A673 (cell line): ENCODE measurements at regions not wholly inside any gene's neighbourhood (a gene's known extent, or its start where the extent isn't known, plus 50 kb on each side); places are given as distances from the start of the nearest gene placed in this dataset.

ENCODE experiments used
- EZH2 ChIP-seq: fragments of 200-600 bp; sonication (generic); IDR thresholded peaks from 2 replicates; pipeline ENCODE4 v1.6.1; 2017; ENCODE audit warnings: borderline replicate concordance, low read depth, mild to moderate bottlenecking, mixed read lengths, antibody characterized with exemption, low read length; ENCODE audit not compliant: poor library complexity, severe bottlenecking
- TF ChIP-seq, protein P1 (sequence below): fragments of 300-800, 200-600 bp; sonication (generic); conservative IDR thresholded peaks from 2 replicates; pipeline ENCODE4 v1.5.1; 2017; ENCODE audit warnings: low read depth, mild to moderate bottlenecking, antibody characterized with exemption, low read length, moderate library complexity, mixed read lengths

DNA sequence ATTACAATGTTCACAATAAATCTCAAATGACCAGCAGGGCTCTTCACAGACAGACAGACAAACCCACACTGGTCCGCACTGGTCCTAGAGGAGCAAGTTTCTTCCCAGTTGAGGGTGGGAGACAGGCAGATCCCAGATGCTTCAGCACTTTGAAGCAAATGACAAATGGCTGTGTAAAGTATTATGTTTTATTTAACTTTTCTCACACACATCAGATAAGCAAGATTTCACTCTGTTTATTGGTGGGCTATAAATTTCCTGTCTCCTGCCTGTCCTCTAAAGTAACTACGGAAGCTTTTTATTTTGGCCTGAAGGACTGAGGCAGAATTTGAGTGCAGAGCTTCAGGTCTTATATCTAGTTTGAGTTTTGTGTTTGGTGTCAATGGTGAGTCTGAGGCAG is 174.7 kb upstream of the MTNR1B start:
- TF ChIP-seq, protein P1, sequence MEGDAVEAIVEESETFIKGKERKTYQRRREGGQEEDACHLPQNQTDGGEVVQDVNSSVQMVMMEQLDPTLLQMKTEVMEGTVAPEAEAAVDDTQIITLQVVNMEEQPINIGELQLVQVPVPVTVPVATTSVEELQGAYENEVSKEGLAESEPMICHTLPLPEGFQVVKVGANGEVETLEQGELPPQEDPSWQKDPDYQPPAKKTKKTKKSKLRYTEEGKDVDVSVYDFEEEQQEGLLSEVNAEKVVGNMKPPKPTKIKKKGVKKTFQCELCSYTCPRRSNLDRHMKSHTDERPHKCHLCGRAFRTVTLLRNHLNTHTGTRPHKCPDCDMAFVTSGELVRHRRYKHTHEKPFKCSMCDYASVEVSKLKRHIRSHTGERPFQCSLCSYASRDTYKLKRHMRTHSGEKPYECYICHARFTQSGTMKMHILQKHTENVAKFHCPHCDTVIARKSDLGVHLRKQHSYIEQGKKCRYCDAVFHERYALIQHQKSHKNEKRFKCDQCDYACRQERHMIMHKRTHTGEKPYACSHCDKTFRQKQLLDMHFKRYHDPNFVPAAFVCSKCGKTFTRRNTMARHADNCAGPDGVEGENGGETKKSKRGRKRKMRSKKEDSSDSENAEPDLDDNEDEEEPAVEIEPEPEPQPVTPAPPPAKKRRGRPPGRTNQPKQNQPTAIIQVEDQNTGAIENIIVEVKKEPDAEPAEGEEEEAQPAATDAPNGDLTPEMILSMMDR = no peak
- no peak for TF ChIP-seq EZH2
